ENCODE measurements at regions not wholly inside any gene's neighbourhood (a gene's known extent, or its start where the extent isn't known, plus 50 kb on each side); places are given as distances from the start of the nearest gene placed in this dataset.

DNA sequence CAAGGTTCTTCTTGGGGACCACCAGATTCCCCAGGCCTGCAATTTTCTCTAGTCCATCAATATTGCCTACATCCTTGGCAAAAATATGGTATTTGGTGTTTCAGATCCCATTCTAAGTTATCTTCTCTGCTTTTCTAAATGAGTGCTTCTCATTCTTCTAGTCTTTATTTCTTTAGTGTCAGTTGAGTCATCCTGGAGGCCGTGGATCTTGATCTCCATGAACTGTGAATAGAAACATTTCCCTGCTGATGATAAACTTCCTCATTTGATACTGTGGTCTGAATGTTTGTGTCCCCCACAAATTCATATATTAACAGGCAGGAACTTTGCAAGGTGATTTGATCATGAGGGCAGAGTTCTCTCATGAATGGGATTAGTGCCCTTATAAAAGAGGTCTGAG, 779.3 kb downstream of the INHBA start:
- TF ChIP-seq POLR2AphosphoS5 (IDR thresholded peaks at IDR 0.05; ENCODE audit: low read length), result no peak
- no peak for TF ChIP-seq CBX5 (IDR thresholded peaks at IDR 0.05; ENCODE audit: low read depth)
- TF ChIP-seq, protein P1, sequence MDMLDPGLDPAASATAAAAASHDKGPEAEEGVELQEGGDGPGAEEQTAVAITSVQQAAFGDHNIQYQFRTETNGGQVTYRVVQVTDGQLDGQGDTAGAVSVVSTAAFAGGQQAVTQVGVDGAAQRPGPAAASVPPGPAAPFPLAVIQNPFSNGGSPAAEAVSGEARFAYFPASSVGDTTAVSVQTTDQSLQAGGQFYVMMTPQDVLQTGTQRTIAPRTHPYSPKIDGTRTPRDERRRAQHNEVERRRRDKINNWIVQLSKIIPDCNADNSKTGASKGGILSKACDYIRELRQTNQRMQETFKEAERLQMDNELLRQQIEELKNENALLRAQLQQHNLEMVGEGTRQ (IDR thresholded peaks at IDR 0.05; ENCODE audit: borderline replicate concordance, low read depth, low read length), result no peak
- TF ChIP-seq POLR2A (IDR thresholded peaks at IDR 0.05; ENCODE audit: low read depth, low read length), result no peak
- TF ChIP-seq, protein P2, sequence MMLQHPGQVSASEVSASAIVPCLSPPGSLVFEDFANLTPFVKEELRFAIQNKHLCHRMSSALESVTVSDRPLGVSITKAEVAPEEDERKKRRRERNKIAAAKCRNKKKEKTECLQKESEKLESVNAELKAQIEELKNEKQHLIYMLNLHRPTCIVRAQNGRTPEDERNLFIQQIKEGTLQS (IDR thresholded peaks at IDR 0.05; ENCODE audit: borderline replicate concordance, extremely low read depth, low read depth, low read length), result no peak
- no peak for TF ChIP-seq POLR2AphosphoS2 (IDR thresholded peaks at IDR 0.05; ENCODE audit: low read depth, low read length)
- no peak for TF ChIP-seq DPF2 (IDR thresholded peaks at IDR 0.05)
- TF ChIP-seq, protein P3, sequence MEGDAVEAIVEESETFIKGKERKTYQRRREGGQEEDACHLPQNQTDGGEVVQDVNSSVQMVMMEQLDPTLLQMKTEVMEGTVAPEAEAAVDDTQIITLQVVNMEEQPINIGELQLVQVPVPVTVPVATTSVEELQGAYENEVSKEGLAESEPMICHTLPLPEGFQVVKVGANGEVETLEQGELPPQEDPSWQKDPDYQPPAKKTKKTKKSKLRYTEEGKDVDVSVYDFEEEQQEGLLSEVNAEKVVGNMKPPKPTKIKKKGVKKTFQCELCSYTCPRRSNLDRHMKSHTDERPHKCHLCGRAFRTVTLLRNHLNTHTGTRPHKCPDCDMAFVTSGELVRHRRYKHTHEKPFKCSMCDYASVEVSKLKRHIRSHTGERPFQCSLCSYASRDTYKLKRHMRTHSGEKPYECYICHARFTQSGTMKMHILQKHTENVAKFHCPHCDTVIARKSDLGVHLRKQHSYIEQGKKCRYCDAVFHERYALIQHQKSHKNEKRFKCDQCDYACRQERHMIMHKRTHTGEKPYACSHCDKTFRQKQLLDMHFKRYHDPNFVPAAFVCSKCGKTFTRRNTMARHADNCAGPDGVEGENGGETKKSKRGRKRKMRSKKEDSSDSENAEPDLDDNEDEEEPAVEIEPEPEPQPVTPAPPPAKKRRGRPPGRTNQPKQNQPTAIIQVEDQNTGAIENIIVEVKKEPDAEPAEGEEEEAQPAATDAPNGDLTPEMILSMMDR (IDR thresholded peaks at IDR 0.05 in 2 of 3, conservative IDR thresholded peaks at IDR 0.05 in 1 of 3; ENCODE audit: control insufficient read depth in 2 of 3, extremely low read depth in 1 of 3, insufficient read depth in 1 of 3, low read depth in 3 of 3, low read length in 3 of 3), result no peak
- no peak for TF ChIP-seq RBBP5 (conservative IDR thresholded peaks at IDR 0.05)
- no peak for TF ChIP-seq RAD21 (IDR thresholded peaks at IDR 0.05; ENCODE audit: insufficient read depth, low read depth, low read length)
- TF ChIP-seq ATF7 (IDR thresholded peaks at IDR 0.05; ENCODE audit: low read depth), result no peak
- no peak for TF ChIP-seq ZNF274 (IDR thresholded peaks at IDR 0.05; ENCODE audit: insufficient read depth, insufficient read length)

All from GM12878 (cell line).